ENCODE measurements at regions not wholly inside any gene's neighbourhood (a gene's known extent, or its start where the extent isn't known, plus 50 kb on each side); places are given as distances from the start of the nearest gene placed in this dataset.
"Not testable (repeated sequence)": the region's sequence is repeated elsewhere in the genome, so short reads cannot be mapped to it uniquely, and the experiment has no call there.

DNA sequence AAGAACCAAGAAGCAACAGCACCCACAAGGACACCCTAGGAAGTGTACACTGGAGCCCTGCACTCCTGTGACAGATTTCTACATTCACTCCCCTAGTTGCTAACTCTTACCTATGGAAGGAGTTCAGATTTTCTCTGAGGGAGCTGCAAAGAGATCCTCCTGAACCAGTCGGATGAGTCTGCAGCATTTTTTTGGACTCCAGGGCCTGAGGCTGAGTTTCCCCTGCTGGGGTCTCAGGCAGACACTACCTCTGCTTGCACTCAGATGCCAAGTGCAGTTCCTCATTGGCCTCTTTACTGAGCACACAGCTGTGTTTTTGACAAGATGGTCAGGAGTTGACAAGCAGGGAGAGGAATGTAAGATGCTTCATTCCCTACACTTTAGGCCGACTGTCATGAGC lies 153.2 kb upstream of the RBM19 start:
- DNase-seq, result no peak

DNA sequence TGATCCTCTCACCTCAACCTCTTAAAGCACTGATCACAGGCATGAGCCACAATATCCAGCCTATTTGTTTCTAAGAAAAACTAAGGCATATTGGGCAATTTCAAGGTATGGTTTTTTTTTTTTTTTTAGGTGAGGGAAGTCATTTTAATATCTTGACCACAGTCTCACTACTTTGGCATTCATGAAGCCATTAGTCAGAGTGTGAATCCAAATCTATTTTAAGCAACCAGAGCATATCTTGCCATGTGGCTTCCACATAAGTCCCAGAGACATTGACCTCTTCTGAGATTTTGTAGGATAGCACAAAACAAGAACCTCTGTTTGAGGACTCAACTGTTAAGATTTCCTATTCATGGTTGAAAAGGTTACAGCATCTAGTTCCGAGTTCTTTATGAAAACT lies 130.3 kb upstream of the RBM19 start:
- DNase-seq, result no peak

DNA sequence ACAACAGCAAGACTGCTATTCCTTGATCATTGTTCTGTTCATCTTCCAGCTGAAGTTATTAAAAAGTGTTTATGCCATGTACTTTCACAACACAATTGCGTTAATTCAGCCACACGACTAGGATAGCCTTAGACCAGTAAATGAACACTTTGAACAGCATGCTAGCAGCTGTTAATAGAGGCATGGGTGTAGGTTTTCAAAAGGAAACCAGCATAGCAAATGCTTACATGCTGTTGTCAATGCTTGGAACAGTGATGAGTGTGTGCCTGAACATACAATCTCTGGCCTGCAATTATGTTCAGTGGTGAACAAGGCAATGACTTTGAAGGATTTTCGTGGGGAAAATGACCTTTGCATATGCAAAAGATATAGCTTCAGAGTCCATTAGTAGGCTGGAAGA lies 127.4 kb upstream of the RBM19 start:
- DNase-seq, result no peak

DNA sequence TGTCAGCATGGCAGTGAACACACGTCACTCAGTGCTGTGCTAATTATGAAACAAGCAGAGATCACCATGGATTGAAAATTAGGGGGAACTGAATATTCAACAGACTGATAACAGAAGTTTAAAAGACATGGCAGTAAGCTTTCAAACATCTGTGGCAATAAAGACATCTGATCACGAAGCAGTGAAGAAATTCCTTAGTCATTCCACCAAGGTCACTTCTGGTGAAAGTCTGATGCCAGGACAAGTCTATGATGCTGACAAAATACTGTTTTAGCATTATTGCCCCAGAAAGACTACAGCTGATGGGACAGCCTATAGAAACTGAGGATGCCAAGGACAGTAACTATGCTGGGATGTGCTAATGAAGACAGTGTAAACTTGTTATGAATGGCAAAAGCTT lies 126.9 kb upstream of the RBM19 start:
- DNase-seq, result no peak

DNA sequence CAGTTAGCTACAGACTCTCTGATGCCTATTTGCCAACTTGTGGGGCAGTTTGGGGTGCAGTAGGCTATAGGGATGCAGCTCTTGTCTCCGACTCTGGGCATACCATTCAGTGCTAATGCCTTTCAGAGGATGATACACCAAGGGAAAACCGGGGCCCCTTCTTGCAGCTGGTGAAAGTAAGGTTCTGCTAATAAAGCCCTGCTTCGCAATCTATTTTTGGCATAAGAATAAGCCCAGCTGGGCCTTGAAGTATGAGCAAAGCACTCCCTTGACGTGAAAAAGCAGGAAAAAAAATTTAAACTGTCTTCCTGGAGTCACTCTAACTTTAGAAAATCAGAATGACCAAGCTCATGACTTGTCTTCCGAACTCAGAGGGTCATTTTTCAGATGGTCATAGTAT lies 124.1 kb upstream of the RBM19 start:
- DNase-seq, result no peak

DNA sequence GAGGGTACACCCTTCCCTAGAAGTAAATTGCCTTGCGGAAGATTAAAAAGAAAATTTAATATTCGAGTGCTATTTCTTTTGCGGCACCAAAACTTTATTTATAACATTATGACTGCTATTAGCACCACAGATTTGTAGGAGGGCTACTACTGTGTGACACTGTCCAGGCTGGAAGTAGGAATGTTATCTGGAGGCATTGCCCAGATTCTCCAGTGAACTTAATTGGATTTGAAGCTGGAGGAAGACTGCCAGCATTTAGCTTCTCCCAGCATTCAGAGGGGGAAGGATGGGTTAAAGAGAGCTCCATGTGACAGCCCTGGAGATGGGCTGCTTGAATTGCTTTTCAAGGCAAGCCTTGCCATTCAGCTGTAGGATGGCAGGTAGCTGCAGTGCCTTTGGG lies 107.0 kb upstream of the RBM19 start:
- no peak for DNase-seq

DNA sequence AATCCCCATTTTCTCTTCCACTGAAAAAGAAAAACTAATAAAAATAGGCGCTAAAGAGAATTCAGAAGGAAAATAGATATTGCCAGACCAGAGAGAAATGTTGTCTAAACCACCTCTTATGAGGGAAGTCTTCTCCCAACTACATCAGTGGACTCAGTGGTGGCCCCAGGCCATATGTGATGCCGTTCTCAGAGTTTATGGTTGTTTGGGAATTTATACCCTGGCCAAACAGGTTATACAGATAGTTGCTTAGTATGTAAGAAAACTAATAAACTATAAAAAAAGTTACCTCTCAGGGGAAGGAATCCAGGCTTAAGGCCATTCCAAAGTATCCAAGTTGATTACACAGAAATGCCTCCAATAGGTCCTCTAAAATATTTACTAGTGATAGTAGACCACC lies 103.4 kb upstream of the RBM19 start:
- no peak for DNase-seq

DNA sequence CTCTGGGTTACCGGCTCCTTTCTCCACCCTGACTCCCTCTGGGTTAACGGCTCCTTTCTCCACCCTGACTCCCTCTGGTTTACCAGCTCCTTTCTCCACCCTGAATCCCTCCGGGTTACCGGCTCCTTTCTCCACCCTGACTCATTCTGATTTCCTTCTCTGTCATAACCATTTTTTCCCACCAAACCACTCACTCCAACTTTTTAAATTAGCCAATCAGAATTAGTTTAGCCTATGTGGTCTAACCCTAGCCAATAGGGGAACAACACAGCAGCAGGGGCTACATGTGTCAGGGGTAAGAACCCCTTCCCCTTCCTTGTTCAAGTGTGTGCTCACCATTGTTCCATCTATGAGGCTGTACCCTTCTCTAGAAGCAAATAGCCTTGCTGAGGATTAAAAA lies 98.4 kb upstream of the RBM19 start:
- DNase-seq, result no peak

DNA sequence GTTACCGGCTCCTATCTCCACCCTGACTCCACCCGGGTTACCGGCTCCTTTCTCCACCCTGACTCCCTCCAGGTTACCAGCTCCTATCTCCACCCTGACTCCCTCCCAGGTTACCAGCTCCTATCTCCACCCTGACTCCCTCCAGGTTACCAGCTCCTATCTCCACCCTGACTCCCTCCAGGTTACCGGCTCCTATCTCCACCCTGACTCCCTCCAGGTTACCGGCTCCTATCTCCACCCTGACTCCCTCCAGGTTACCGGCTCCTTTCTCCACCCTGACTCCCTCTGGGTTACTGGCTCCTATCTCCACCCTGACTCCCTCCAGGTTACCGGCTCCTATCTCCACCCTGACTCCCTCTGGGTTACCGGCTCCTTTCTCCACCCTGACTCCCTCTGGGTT lies 97.9 kb upstream of the RBM19 start:
- DNase-seq, result not testable (repeated sequence)

DNA sequence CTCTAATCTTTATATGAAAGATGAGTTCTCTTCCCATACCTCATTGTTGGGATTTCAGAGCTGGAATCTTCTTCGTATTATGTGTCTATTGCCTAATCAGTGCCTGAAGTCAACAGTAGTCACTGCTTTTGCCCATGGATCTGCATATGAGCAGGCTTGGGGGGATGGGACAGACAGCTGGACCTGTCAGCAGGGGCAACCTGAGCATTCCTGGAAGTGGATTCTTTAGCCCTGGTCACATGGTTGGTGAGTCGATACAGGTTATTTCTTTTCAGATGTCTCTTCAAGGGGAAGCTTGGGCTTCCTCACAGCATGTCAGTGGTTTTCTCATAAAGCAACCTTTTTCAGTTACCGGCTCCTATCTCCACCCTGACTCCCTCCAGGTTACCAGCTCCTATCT lies 97.3 kb upstream of the RBM19 start:
- DNase-seq, result no peak

DNA sequence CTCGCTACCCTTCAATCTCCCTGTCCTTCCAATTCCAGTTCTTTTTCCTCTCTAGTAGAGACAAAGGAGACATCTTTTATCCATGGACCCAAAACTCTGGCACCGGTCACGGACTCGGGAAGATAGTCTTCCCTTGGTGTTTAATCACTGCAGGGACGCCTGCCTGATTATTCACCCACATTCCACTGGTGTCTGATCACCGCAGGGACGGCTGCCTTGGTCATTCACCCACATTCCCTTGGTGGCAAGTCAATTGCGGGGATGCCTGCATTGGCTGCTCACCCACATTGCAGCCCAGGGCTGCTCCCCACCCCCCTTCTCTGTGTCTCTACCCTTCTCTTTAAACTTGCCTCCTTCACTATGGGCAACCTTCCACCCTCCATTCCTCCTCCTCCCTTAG lies 90.2 kb upstream of the RBM19 start:
- not testable (repeated sequence) for DNase-seq

DNA sequence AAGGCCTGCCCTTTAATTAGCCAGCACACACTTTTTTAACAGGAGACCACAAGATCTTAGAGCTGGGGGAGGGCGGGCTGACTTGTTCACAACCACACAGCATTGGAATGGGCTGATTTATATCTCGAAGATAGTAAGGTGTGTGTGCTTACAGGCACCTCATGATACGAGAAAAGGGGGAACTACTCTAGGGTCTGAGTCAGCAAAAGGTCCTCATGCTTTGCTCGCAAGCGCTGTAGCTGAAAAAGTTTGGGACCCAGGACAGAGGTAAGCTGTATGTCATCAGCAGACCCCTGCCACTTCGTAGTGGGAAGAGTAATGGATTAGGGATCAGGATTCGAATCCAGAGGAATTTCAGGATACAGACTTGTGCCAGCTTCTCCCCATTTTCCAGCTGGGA lies 88.9 kb upstream of the RBM19 start:
- DNase-seq, result no peak

DNA sequence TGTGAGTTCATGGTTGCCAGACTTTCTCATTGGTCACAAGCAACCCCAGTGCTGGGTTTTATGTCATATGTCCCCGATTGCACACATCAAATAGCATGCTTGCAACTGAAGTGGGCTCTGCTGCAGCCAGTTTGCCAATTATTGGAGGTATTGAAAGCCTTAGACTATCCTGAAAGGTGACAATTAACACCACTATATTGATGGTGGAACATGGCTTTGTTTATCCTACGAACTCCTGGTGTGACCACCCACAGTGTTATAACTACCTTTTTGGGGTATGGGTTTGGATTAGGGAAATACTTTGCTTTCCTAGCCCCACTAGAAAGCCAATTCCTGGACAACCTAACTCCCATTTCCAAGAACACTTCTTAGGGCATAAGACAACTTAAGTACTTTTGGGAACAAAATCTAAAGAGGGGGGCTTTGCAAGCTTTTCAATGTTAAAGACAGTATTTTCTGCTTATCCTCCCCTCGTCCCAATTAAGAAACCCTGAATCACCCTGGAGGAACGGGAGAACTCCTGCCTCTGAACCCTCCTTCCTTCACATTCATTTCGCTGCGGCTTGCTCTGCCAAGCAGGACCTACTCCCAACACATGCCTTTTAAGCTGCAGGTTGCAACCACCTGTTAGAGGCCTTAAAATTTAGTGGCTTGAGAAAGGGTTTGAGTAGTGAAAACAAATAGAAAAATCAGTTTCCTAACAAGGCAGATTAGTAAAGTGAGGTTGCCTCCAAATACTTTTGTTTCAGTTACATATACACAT lies 80.3 kb upstream of the RBM19 start:
- no peak for DNase-seq

DNA sequence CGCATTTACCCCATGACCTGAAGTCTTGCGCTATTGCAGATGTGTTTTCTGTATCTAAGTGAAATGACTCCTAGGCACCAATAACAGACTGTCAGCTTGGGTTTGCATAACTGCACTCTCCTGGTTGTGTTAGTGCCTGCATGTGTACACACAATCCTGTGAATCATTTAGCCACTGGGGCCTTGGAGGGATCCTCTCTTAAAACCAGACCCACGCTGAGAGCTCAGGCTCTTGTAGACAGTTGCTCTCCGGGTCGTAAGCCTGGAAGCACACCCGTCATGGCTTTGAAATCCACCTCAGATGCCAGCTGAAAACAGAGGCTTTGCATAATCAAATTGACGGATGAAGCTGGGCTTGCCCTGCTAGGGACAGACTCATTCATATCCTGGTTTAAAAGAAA lies 79.2 kb upstream of the RBM19 start:
- DNase-seq, result no peak

DNA sequence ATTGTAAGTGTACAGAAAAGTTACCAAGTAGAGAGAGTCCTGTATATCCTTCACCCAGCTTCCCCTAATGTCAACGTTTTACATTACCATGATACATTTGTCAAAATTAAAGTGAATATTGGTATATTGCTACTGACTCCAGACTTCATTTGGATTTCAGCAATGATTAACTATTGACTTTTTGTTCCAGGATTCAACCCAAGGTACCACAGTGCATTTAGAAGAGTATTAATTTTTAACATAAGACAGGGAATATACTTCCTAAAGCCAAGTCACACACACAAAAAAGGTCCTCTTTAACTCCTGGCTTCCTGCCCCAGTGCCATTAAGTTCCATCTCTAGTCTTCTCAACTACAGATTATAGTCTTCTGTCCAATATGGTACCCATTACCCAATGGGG lies 75.5 kb upstream of the RBM19 start:
- no peak for DNase-seq

DNA sequence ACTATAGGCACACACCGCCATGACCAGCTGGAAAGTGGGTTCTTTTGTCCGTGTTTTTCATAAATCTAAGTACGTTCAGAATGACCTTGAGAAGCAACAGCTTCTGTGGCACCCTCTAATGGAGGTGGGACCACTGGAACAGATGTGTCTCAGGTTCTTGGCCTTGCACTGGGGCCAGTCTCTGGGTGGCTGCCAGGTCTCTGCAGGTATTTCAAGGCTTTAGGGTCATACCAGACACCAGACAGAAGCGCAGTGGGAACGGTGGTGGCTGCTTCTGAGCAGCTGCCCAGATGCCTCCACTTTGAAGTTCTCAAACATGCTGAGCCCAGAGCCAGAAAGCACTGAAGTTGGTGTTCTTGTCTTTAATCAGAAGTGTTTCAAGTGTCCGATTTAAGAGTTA lies 75.0 kb upstream of the RBM19 start:
- no peak for DNase-seq

DNA sequence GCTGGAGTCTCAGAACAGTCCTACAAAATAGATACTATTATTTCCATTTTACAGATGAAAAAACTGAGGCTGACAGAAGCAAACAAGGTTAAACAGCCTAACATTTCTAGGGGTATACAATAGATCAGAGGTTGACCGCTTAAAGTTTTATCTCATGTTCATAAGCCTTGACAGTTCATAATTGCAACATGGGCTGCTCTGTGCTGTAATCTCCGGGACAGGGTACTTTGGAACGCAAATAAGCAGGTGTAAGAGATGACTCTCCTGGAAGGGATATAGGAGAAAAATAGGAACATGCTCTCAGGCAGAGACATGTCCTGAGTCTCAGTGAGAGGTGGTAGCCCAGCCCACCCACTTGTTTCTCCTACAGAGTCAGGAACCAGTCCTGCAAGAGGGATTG lies 72.8 kb upstream of the RBM19 start:
- DNase-seq, result no peak

DNA sequence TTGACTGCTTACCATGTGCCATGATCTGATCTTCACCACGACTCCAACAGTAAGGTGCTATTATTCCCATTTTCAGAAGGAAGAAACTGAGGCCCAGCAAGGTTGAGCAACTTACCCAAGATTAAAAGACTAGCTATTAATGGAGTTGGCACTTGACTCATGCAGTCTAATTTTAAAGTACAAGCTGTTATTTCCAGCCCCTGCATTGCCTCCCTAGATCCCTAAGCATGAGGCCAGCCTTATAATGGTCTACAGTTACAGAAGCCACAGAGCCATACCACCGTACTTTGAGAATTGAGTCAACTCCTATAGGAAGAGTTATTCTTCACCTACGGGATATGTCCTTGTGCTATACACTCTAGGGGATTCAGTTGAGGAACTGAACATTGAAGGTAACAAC lies 66.7 kb upstream of the RBM19 start:
- DNase-seq, result no peak

DNA sequence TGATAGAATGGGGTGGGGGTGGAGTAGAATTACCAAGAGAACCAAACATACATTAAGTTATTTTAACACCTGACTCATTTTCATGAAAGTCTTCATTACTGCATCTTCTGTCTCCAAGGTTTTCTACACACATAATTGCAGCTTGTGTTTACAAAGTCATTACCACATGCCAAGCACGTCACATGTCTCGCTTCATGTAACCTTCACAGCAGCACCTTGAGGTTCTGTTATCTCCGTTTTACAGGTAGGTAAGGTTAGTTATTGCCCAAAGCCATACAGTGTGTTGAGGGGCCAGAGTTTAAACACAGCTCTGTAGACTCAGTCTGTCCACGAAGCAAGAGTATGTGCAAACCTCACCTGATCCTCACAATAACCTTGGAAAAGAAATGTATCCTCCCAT lies 64.3 kb upstream of the RBM19 start:
- DNase-seq, result no peak

DNA sequence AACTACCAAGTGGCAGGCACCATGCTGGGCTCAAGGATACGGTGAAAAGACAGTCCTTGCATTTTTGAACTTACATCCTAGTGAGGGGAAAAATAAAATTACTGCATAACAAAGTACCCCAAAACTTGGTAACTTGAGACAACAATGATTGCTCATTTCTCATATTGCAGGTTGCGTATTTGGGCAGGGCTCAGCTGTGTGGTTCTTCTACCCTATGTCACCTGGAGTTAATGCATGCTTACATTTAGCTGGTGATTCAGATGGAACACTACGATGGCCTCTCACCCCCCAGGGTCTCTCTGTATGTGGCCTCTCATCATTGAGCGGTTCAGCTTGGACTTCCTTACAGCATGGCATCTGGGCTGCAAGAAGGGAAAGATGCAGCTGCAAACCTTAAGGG lies 60.7 kb upstream of the RBM19 start:
- DNase-seq, result no peak

DNA sequence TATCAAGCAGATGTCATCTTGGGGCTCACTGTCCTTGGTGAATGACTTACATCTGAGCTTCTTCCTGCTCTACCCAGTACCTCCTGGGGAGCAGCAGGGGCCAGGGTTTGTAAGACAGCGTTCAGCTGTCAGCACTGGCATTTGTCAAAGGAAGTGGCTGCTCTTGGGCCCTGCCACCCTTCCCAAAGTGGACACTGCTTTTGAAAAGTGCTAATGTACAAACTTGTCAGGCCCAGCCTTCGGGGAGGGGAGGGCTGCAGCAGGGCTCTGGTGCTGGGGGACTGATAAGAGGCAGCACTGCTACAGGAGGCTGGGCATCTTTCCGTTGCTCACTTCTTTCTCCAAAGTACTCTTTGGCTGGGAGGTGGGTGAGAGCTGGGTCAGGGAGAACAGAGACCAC lies 59.8 kb upstream of the RBM19 start:
- no peak for DNase-seq

DNA sequence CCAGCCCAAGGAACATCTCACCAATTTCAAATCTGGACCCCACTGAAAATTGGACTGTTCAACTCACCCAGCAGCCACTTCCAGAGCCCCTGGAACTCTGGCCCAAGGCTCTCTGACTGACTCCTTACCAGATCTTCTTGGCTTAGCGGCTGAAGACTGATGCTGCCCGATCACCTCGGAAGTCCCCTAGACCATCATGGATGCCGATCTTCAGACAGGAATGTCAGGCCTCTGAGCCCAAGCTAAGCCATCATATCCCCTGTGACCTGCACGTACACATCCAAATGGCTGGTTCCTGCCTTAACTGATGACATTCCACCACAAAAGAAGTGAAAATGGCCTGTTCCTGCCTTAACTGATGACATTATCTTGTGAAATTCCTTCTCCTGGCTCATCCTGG lies 56.0 kb upstream of the RBM19 start:
- DNase-seq, result not testable (repeated sequence)

DNA sequence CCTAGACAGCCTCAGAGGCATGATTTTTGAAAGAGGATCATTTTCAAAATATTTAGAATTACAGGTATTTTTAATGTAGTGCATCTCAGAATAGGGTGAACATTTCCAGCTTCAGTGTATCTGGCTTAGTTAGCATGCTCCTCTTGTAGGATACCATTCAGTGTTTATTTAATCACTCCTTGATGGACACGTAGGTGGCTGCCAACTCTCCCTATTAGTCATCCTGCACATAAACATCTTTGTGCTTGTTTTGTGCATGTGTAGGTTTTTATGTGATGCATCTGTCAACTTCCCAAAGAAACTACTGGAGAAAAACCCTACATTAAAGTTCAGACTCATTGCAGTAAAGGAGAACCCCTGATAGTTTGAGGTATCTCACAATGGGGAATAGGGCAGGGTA lies 52.5 kb upstream of the RBM19 start:
- DNase-seq, result no peak

Data from hematopoietic multipotent progenitor cell treated with erythropoietin and hydrocortisone succinate and interleukin-3 and kit ligand, for 4 days (in vitro differentiated cells).